ENCODE measurements at regions not wholly inside any gene's neighbourhood (a gene's known extent, or its start where the extent isn't known, plus 50 kb on each side); places are given as distances from the start of the nearest gene placed in this dataset.

DNA sequence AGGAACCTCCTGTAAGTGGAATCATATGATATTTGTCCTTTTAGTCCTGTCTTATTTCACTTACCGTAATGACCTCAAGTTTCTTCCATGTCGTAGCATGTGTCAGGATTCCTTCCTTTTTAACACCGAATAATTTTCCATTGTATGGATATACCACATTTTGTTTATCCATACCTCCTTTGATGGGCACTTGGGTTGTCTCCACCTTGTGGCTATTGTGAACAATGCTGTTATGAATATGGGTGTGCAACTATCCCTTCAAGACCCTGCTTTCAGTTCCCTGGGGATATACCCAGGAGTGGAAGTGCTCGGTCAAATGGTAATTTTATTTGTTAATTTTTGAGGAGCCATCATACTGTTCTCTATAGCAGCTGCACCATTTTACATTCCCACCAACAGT, 244.9 kb upstream of the BLID start:
- intact Hi-C loops (cut with DNase I): no loop called here

DNA sequence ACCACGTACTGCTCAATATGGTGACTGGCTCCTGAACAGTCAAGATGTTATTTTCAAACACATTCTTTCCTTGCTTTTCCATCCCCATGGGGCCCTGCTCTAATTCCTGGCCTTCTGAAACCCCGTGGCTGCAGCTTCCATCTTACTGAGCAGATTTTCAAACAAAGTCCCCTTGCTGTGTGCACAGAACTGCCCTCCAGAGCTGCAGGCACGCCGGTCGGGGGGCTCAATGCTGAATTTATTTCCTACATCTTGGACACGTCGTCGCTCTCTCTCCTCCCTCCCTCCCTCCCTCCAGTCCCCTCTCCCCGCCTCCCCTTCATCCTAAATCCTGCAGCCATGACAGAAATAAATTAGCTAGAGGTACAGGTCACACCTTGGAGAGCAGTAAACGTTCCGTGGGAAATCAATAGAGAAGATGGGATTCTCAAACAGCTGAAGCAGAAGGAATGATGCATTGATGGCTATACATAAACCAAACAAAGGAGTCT, 243.1 kb upstream of the BLID start:
- no peak for DNase-seq
- intact Hi-C loops (cut with DNase I): no loop called here
- 60 to 66% methylated on average over 11 of the region's 11 CpGs for WGBS, 2 donors
- no peaks in the 10 kb centered on the region for H3K27me3 ChIP-seq
- no peak overlapping the region for H3K27ac ChIP-seq
- TF ChIP-seq EP300 (IDR thresholded peaks at IDR 0.05) (no peak), CTCF (IDR thresholded peaks at IDR 0.05) (no peak), POLR2A (IDR thresholded peaks at IDR 0.05) (no peak), POLR2AphosphoS5 (IDR thresholded peaks at IDR 0.05) (no peak)
- no peaks in the 10 kb centered on the region for H3K4me1 ChIP-seq
- H3K4me3 ChIP-seq: no peak overlapping the region
- H3K36me3 ChIP-seq: no peaks in the 10 kb centered on the region
- H3K9me3 ChIP-seq: no peaks in the 10 kb centered on the region

More for the DNA sequence above, 244.9 kb upstream of the BLID start:
- Histone ChIP-seq H3K27me3 (no peaks in the 10 kb centered on the region), H3K27ac (no peak overlapping the region), H3K4me3 (no peak overlapping the region), H3K36me3 (no peaks in the 10 kb centered on the region), H3K4me1 (no peaks in the 10 kb centered on the region), H3K9me3 (no peaks in the 10 kb centered on the region)
- TF ChIP-seq EP300 (IDR thresholded peaks at IDR 0.05) (no peak), POLR2A (IDR thresholded peaks at IDR 0.05) (no peak), POLR2AphosphoS5 (IDR thresholded peaks at IDR 0.05) (no peak), CTCF (IDR thresholded peaks at IDR 0.05) (no peak)
- 96 to 97% methylated on average over 4 of the region's 4 CpGs for WGBS, 2 donors
- no peak for DNase-seq

- DNase-seq: no peak
- Histone ChIP-seq H3K36me3 (no peaks in the 10 kb centered on the region), H3K9me3 (no peaks in the 10 kb centered on the region), H3K4me3 (no peak overlapping the region), H3K4me1 (no peaks in the 10 kb centered on the region), H3K27ac (no peak overlapping the region), H3K27me3 (no peaks in the 10 kb centered on the region)
- intact Hi-C loops (cut with DNase I): no loop called here
- 63 to 77% methylated on average over 2 of the region's 2 CpGs for WGBS, 2 donors
- no peak for TF ChIP-seq CTCF (IDR thresholded peaks at IDR 0.05)
- no peak for TF ChIP-seq EP300 (IDR thresholded peaks at IDR 0.05)
- TF ChIP-seq POLR2AphosphoS5 (IDR thresholded peaks at IDR 0.05): no peak
- no peak for TF ChIP-seq POLR2A (IDR thresholded peaks at IDR 0.05)
Measured at GRCh38 chr11:122358292-122358691, 242.3 kb upstream of the BLID start.

GRCh38 chr11:122355968-122356367, 240.0 kb upstream of the BLID start:
- Histone ChIP-seq H3K4me1 (no peaks in the 10 kb centered on the region), H3K4me3 (no peak overlapping the region), H3K9me3 (no peaks in the 10 kb centered on the region), H3K27ac (no peak overlapping the region), H3K27me3 (no peaks in the 10 kb centered on the region), H3K36me3 (no peaks in the 10 kb centered on the region)
- DNase-seq: no peak
- TF ChIP-seq EP300 (IDR thresholded peaks at IDR 0.05): no peak
- TF ChIP-seq POLR2AphosphoS5 (IDR thresholded peaks at IDR 0.05): no peak
- TF ChIP-seq CTCF (IDR thresholded peaks at IDR 0.05): no peak
- TF ChIP-seq POLR2A (IDR thresholded peaks at IDR 0.05): no peak
- intact Hi-C loops (cut with DNase I): no loop called here
- 78 to 90% methylated on average over 2 of the region's 2 CpGs for WGBS, 2 donors

GRCh38 chr11:122354025-122354697, 238.1 kb upstream of the BLID start:
- no peaks in the 10 kb centered on the region for H3K4me1 ChIP-seq
- no peak overlapping the region for H3K27ac ChIP-seq
- 84 to 87% methylated on average over 3 of the region's 3 CpGs for WGBS, 2 donors
- H3K27me3 ChIP-seq: no peaks in the 10 kb centered on the region
- no peak for DNase-seq
- H3K36me3 ChIP-seq: no peaks in the 10 kb centered on the region
- no peak overlapping the region for H3K4me3 ChIP-seq
- intact Hi-C loops (cut with DNase I): no loop called here
- no peaks in the 10 kb centered on the region for H3K9me3 ChIP-seq
- no peak for TF ChIP-seq EP300 (IDR thresholded peaks at IDR 0.05)
- no peak for TF ChIP-seq CTCF (IDR thresholded peaks at IDR 0.05)
- TF ChIP-seq POLR2AphosphoS5 (IDR thresholded peaks at IDR 0.05): no peak
- no peak for TF ChIP-seq POLR2A (IDR thresholded peaks at IDR 0.05)
